ENCODE measurements at regions not wholly inside any gene's neighbourhood (a gene's known extent, or its start where the extent isn't known, plus 50 kb on each side); places are given as distances from the start of the nearest gene placed in this dataset.
"Not testable (repeated sequence)": the region's sequence is repeated elsewhere in the genome, so short reads cannot be mapped to it uniquely, and the experiment has no call there.

- no peaks in the 10 kb centered on the region for H3K79me2 ChIP-seq (ENCODE audit: low read depth)
- H3K4me1 ChIP-seq: peaks cover 5% of the 10 kb centered on the region
- Mint-ChIP-seq H3K36me3 (no peaks in the 10 kb centered on the region), H3K9me3 (peaks cover 3% of the 10 kb centered on the region), H3K27me3 (ENCODE audit: insufficient read depth, low read depth) (peaks cover 4% of the 10 kb centered on the region), H3K4me3 (no peak overlapping the region), H3K27ac (no peak overlapping the region), H3K4me1 (peaks cover 4% of the 10 kb centered on the region)
- no peak overlapping the region for H3K4me2 ChIP-seq
- no peak overlapping the region for H3K4me3 ChIP-seq
- H3K27ac ChIP-seq: no peak overlapping the region
- no peaks in the 10 kb centered on the region for H3K27me3 ChIP-seq
- TF ChIP-seq CTCF (IDR thresholded peaks at IDR 0.05): no peak
- TF ChIP-seq EZH2phosphoT487 (IDR thresholded peaks at IDR 0.05): no peak
- TF ChIP-seq EZH2 (IDR thresholded peaks at IDR 0.05): no peak
- H3K9ac ChIP-seq: no peak overlapping the region
- no peaks in the 10 kb centered on the region for H4K20me1 ChIP-seq (ENCODE audit: low read depth)
- H3K9me3 ChIP-seq (ENCODE audit: low read depth): no peaks in the 10 kb centered on the region
- no peaks in the 10 kb centered on the region for H3F3A ChIP-seq (ENCODE audit: low read depth)
- H2AFZ ChIP-seq (replicated peaks): peak overlapping the region; percentile 91
- peaks cover 5% of the 10 kb centered on the region for H3K36me3 ChIP-seq
- no peak for DNase-seq (ENCODE audit: low spot score)
Observed at GRCh38 chr6:149140137-149140909, 177.2 kb upstream of the TAB2 start.

- Histone ChIP-seq H3K9me3 (ENCODE audit: low read depth) (no peaks in the 10 kb centered on the region), H4K20me1 (ENCODE audit: low read depth) (no peaks in the 10 kb centered on the region), H3K36me3 (peaks cover 5% of the 10 kb centered on the region), H3K4me2 (no peak overlapping the region), H3K4me3 (no peak overlapping the region), H3K27me3 (no peaks in the 10 kb centered on the region), H2AFZ (replicated peaks) (peak overlapping the region; percentile 91), H3K27ac (no peak overlapping the region), H3K4me1 (no peaks in the 10 kb centered on the region), H3K9ac (no peak overlapping the region), H3K79me2 (ENCODE audit: low read depth) (no peaks in the 10 kb centered on the region), H3F3A (ENCODE audit: low read depth) (no peaks in the 10 kb centered on the region)
- no peak for TF ChIP-seq EZH2phosphoT487 (IDR thresholded peaks at IDR 0.05)
- no peak for TF ChIP-seq EZH2 (IDR thresholded peaks at IDR 0.05)
- no peak for TF ChIP-seq CTCF (IDR thresholded peaks at IDR 0.05)
- H3K9me3 Mint-ChIP-seq: peaks cover 3% of the 10 kb centered on the region
- no peak overlapping the region for H3K4me3 Mint-ChIP-seq
- H3K4me1 Mint-ChIP-seq: peaks cover 4% of the 10 kb centered on the region
- peaks cover 4% of the 10 kb centered on the region for H3K27me3 Mint-ChIP-seq (ENCODE audit: insufficient read depth, low read depth)
- no peaks in the 10 kb centered on the region for H3K36me3 Mint-ChIP-seq
- DNase-seq (ENCODE audit: low spot score): no peak
- no peak overlapping the region for H3K27ac Mint-ChIP-seq
Observed at GRCh38 chr6:149140910-149141290, 176.6 kb upstream of the TAB2 start.

- no peaks in the 10 kb centered on the region for H4K20me1 ChIP-seq (ENCODE audit: low read depth)
- peaks cover 5% of the 10 kb centered on the region for H3K36me3 ChIP-seq
- H3K27ac ChIP-seq: no peak overlapping the region
- H3K4me1 ChIP-seq: no peaks in the 10 kb centered on the region
- Mint-ChIP-seq H3K36me3 (no peaks in the 10 kb centered on the region), H3K27ac (no peak overlapping the region), H3K27me3 (ENCODE audit: insufficient read depth, low read depth) (peaks cover 4% of the 10 kb centered on the region), H3K9me3 (peaks cover 3% of the 10 kb centered on the region), H3K4me3 (no peak overlapping the region), H3K4me1 (peaks cover 4% of the 10 kb centered on the region)
- no peak overlapping the region for H3K4me3 ChIP-seq
- no peak overlapping the region for H3K4me2 ChIP-seq
- no peaks in the 10 kb centered on the region for H3K9me3 ChIP-seq (ENCODE audit: low read depth)
- no peak for DNase-seq (ENCODE audit: low spot score)
- H3F3A ChIP-seq (ENCODE audit: low read depth): no peaks in the 10 kb centered on the region
- H3K27me3 ChIP-seq: no peaks in the 10 kb centered on the region
- no peaks in the 10 kb centered on the region for H3K79me2 ChIP-seq (ENCODE audit: low read depth)
- TF ChIP-seq CTCF (IDR thresholded peaks at IDR 0.05): no peak
- no peak for TF ChIP-seq EZH2phosphoT487 (IDR thresholded peaks at IDR 0.05)
- no peak for TF ChIP-seq EZH2 (IDR thresholded peaks at IDR 0.05)
- H2AFZ ChIP-seq (replicated peaks): no peak overlapping the region
- no peak overlapping the region for H3K9ac ChIP-seq
Observed at GRCh38 chr6:149142924-149143429, 174.5 kb upstream of the TAB2 start.

- H3K9me3 Mint-ChIP-seq; DNase-seq (ENCODE audit: low spot score); H3K9me3 ChIP-seq (ENCODE audit: low read depth); H3K4me3 Mint-ChIP-seq; H3K4me3 ChIP-seq; H3K27me3 ChIP-seq; H3K27ac ChIP-seq; H3K4me1 ChIP-seq; H2AFZ ChIP-seq (replicated peaks); H3K4me2 ChIP-seq; H3K27ac Mint-ChIP-seq; H3K36me3 ChIP-seq; H4K20me1 ChIP-seq (ENCODE audit: low read depth); H3K79me2 ChIP-seq (ENCODE audit: low read depth); H3K27me3 Mint-ChIP-seq (ENCODE audit: insufficient read depth, low read depth); H3K36me3 Mint-ChIP-seq; H3K4me1 Mint-ChIP-seq; H3F3A ChIP-seq (ENCODE audit: low read depth); H3K9ac ChIP-seq: not testable (repeated sequence)
Observed at GRCh38 chr6:149145800-149146199, 171.7 kb upstream of the TAB2 start.
